Activated T-cell treated with anti-CD3 and anti-CD28 coated beads, Interleukin-2, amount 50 U/mL, for 48 hours (primary cell): ENCODE measurements at regions not wholly inside any gene's neighbourhood (a gene's known extent, or its start where the extent isn't known, plus 50 kb on each side); places are given as distances from the start of the nearest gene placed in this dataset.
"Not testable (repeated sequence)": the region's sequence is repeated elsewhere in the genome, so short reads cannot be mapped to it uniquely, and the experiment has no call there.

Experiments used
- DNase-seq, 2 experiments: peaks; one replicate each; pipeline ENCODE4 v3.0.0-alpha.2; 2020

GRCh38 chr6:163748036-163748435, 333.5 kb downstream of the QKI start:
- no peak for DNase-seq

GRCh38 chr6:163747058-163747457, 332.5 kb downstream of the QKI start:
- DNase-seq: not testable (repeated sequence)

- DNase-seq: no peak
Observed at GRCh38 chr6:163745536-163746400, 331.2 kb downstream of the QKI start.

GRCh38 chr6:163744256-163744925, 329.9 kb downstream of the QKI start:
- DNase-seq: no peak

- no peak for DNase-seq
Observed at GRCh38 chr6:163743796-163744195, 329.3 kb downstream of the QKI start.

GRCh38 chr6:163741743-163742363, 327.3 kb downstream of the QKI start:
- no peak for DNase-seq

- no peak for DNase-seq
Observed at GRCh38 chr6:163741342-163741741, 326.8 kb downstream of the QKI start.

- no peak for DNase-seq
Observed at GRCh38 chr6:163739966-163740365, 325.4 kb downstream of the QKI start.

GRCh38 chr6:163739408-163739725, 324.8 kb downstream of the QKI start:
- DNase-seq: no peak

- no peak for DNase-seq
Observed at GRCh38 chr6:163738725-163739407, 324.3 kb downstream of the QKI start.

GRCh38 chr6:163738304-163738703, 323.8 kb downstream of the QKI start:
- DNase-seq: no peak

GRCh38 chr6:163735076-163735475, 320.6 kb downstream of the QKI start:
- DNase-seq: no peak

GRCh38 chr6:163733061-163733460, 318.5 kb downstream of the QKI start:
- no peak for DNase-seq

- DNase-seq: no peak
Observed at GRCh38 chr6:163732479-163732878, 318.0 kb downstream of the QKI start.

- not testable (repeated sequence) for DNase-seq
Observed at GRCh38 chr6:163732014-163732351, 317.5 kb downstream of the QKI start.

GRCh38 chr6:163731215-163732013, 316.9 kb downstream of the QKI start:
- DNase-seq: no peak

- no peak for DNase-seq
Observed at GRCh38 chr6:163730246-163731210, 316.0 kb downstream of the QKI start.

GRCh38 chr6:163729127-163729872, 314.8 kb downstream of the QKI start:
- DNase-seq: no peak

GRCh38 chr6:163728442-163729126, 314.1 kb downstream of the QKI start:
- no peak for DNase-seq
